ENCODE measurements at regions not wholly inside any gene's neighbourhood (a gene's known extent, or its start where the extent isn't known, plus 50 kb on each side); places are given as distances from the start of the nearest gene placed in this dataset.

DNA sequence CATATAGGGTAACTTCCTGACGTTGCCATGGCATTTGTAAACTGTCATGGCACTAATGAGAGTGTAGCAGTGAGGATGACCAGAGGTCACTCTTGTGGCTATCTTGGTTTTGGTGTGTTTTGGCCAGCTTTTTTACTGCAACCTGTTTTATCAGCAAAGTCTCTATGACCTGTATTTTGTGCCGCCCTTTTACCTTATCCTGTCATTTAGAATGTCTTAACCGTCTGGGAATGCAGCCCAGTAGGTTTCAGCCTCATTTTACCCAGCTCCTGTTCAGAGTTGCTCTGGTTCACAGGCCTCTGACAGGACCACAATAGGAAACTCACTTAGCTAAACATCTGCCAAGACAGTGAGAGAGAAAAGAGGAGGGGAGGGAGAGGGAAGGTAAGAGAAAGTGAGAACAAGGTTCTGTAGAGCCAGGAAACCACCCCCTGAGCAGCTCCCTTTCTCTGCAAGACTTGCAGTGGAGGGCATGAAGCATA lies 64.8 kb upstream of the PLEKHG3 start:
- TF ChIP-seq CTCF (IDR thresholded peaks at IDR 0.05) = no peak
- no peak overlapping the region for H3K4me3 ChIP-seq
- DNase-seq (ENCODE audit: low spot score) = no peak
- no peak overlapping the region for H3K27ac ChIP-seq

GRCh38 chr14:64640839-64641238 lies 63.4 kb upstream of the PLEKHG3 start:
- Histone ChIP-seq H3K27ac (no peak overlapping the region), H3K4me3 (no peak overlapping the region)
- TF ChIP-seq CTCF (IDR thresholded peaks at IDR 0.05) = no peak
- DNase-seq (ENCODE audit: low spot score) = no peak

- Histone ChIP-seq H3K27ac (no peak overlapping the region), H3K4me3 (no peak overlapping the region)
- DNase-seq (ENCODE audit: low spot score) = no peak
- no peak for TF ChIP-seq CTCF (IDR thresholded peaks at IDR 0.05)
Measured at GRCh38 chr14:64641760-64642159, 62.5 kb upstream of the PLEKHG3 start.

- DNase-seq (ENCODE audit: low spot score) = no peak
- no peak for TF ChIP-seq CTCF (IDR thresholded peaks at IDR 0.05)
- no peak overlapping the region for H3K27ac ChIP-seq
- H3K4me3 ChIP-seq = no peak overlapping the region
Measured at GRCh38 chr14:64643709-64644108, 60.5 kb upstream of the PLEKHG3 start.

- Histone ChIP-seq H3K27ac (peak overlapping the region in 1 of 2 donors; percentile 66), H3K4me3 (no peak overlapping the region)
- no peak for DNase-seq (ENCODE audit: low spot score)
- no peak for TF ChIP-seq CTCF (IDR thresholded peaks at IDR 0.05)
Measured at GRCh38 chr14:64644629-64645028, 59.6 kb upstream of the PLEKHG3 start.

DNA sequence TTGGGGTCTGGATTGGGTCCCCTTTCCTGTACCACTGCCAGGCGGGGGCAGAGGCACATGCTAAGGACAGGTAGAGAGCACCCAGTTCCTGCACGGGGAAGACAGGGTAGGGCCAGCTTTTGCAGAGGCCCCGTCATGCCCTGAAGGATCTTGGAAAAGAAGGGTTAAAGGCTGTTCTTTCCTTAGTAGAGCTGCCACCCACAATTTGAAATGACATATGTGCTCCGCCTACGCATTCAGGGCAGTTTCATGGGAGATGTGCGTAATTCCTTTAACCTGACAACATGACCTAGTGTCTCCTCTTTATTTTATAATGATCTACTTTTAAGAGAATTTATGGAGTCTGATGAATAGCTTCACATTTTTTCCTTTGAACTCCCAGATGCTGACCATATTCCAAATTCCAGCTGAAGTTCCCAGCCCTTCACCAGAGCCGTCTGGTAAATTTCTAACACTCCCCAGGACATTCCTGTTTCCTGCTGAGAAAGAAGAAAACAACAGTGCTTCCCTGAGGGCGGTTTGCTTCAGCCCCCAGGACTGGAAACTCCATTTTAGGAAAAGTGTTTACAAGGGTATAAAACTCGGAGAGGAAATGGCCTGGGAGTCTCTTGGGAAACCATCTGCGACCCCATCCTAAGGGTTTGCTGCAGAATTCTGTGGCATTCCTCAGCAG lies 58.9 kb upstream of the PLEKHG3 start:
- Histone ChIP-seq H3K27ac (peak overlapping the region; percentile 21 to 77), H3K4me3 (peak overlapping the region; percentile 8)
- TF ChIP-seq CTCF (IDR thresholded peaks at IDR 0.05) = no peak
- no peak for DNase-seq (ENCODE audit: low spot score)

GRCh38 chr14:64646103-64646502 lies 58.1 kb upstream of the PLEKHG3 start:
- no peak for TF ChIP-seq CTCF (IDR thresholded peaks at IDR 0.05)
- Histone ChIP-seq H3K4me3 (no peak overlapping the region), H3K27ac (peak overlapping the region in 1 of 2 donors; percentile 77)
- DNase-seq (ENCODE audit: low spot score) = no peak

All from coronary artery (tissue), 2 donors.